Activated CD8-positive, alpha-beta T cell treated with anti-CD3 and anti-CD28 coated beads for 36 hours (primary cell): ENCODE measurements at regions not wholly inside any gene's neighbourhood (a gene's known extent, or its start where the extent isn't known, plus 50 kb on each side); places are given as distances from the start of the nearest gene placed in this dataset.
A peak's percentile ranks its signal among the peaks of the same experiment; 100 is the strongest.

Source experiments
- ATAC-seq: fragments of 200-7000 bp; cut with Tn5 transposase; one replicate; pipeline ENCODE4 v1.10.0; 2021; ENCODE audit warnings: mild to moderate bottlenecking, moderate library complexity
- CTCF ChIA-PET: fragments of 350-600 bp; sonication (Branson Sonifier 250); formaldehyde crosslinking; loops from one replicate; lab custom pipeline; 2021; ENCODE audit warnings: antibody characterized with exemption; lab: Charles Lee
- POLR2A ChIA-PET: fragments of 350-600 bp; sonication (Branson Sonifier 250); formaldehyde crosslinking; loops from one replicate; lab custom pipeline; 2021; ENCODE audit warnings: antibody characterized with exemption; lab: Charles Lee
- DNase-seq: peaks from one replicate; pipeline ENCODE4 v3.0.0-alpha.2; 2020
- H3K27ac Mint-ChIP-seq: one replicate; pipeline ENCODE4 v1.8.0; 2021; ENCODE audit warnings: mild to moderate bottlenecking, mixed read lengths
- H3K27me3 Mint-ChIP-seq: one replicate; pipeline ENCODE4 v1.8.0; 2021; ENCODE audit warnings: mixed read lengths
- H3K36me3 Mint-ChIP-seq: one replicate; pipeline ENCODE4 v1.8.0; 2021; ENCODE audit warnings: low read depth, mixed read lengths
- H3K4me1 Mint-ChIP-seq: one replicate; pipeline ENCODE4 v1.8.0; 2021; ENCODE audit warnings: low read depth, mixed read lengths
- H3K4me3 Mint-ChIP-seq: one replicate; pipeline ENCODE4 v1.8.0; 2021; ENCODE audit warnings: mild to moderate bottlenecking, moderate library complexity, mixed read lengths
- H3K9me3 Mint-ChIP-seq: one replicate; pipeline ENCODE4 v1.8.0; 2021; ENCODE audit warnings: mixed read lengths
- intact Hi-C: fragments of 100-400 bp; cut with micrococcal nuclease; formaldehyde crosslinking; loops from one replicate; pipeline ENCODE4 v1.10.0; 2022
- TF ChIP-seq, protein P1 (sequence below): fragments of 200-600 bp; IDR thresholded peaks from one replicate; pipeline ENCODE4 v1.8.0; 2022; ENCODE audit warnings: antibody characterized with exemption, mild to moderate bottlenecking

GRCh38 chr2:111626865-111627163 is 257.2 kb downstream of the ANAPC1 start:
- Mint-ChIP-seq H3K4me3 (no peak overlapping the region), H3K27ac (peak overlapping the region; percentile 88), H3K36me3 (peaks cover 5% of the 10 kb centered on the region), H3K27me3 (peaks cover 6% of the 10 kb centered on the region), H3K4me1 (peaks cover 23% of the 10 kb centered on the region), H3K9me3 (peaks cover 23% of the 10 kb centered on the region)
- ATAC-seq (peak; percentile 8), DNase-seq (no peak)
- ChIA-PET CTCF (no interaction called here), POLR2A (no interaction called here)
- intact Hi-C loops: loop anchor here (10.0 kb wide), 1 partner anchor 68 kb away; no protein-coding TSS in a partner anchor
- TF ChIP-seq, protein P1, sequence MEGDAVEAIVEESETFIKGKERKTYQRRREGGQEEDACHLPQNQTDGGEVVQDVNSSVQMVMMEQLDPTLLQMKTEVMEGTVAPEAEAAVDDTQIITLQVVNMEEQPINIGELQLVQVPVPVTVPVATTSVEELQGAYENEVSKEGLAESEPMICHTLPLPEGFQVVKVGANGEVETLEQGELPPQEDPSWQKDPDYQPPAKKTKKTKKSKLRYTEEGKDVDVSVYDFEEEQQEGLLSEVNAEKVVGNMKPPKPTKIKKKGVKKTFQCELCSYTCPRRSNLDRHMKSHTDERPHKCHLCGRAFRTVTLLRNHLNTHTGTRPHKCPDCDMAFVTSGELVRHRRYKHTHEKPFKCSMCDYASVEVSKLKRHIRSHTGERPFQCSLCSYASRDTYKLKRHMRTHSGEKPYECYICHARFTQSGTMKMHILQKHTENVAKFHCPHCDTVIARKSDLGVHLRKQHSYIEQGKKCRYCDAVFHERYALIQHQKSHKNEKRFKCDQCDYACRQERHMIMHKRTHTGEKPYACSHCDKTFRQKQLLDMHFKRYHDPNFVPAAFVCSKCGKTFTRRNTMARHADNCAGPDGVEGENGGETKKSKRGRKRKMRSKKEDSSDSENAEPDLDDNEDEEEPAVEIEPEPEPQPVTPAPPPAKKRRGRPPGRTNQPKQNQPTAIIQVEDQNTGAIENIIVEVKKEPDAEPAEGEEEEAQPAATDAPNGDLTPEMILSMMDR: no peak

- intact Hi-C loops: loop anchor here (10.0 kb wide), 1 partner anchor 68 kb away; no protein-coding TSS in a partner anchor
- peaks cover 23% of the 10 kb centered on the region for H3K9me3 Mint-ChIP-seq
These were observed 256.7 kb downstream of the ANAPC1 start for GRCh38 chr2:111627256-111627655.

GRCh38 chr2:111628221-111628620 is 255.8 kb downstream of the ANAPC1 start:
- TF ChIP-seq, protein P1: no peak

More at GRCh38 chr2:111627256-111627655, 256.7 kb downstream of the ANAPC1 start:
- Mint-ChIP-seq H3K4me3 (no peak overlapping the region), H3K4me1 (peaks cover 24% of the 10 kb centered on the region), H3K27ac (no peak overlapping the region), H3K27me3 (peaks cover 6% of the 10 kb centered on the region), H3K36me3 (peaks cover 5% of the 10 kb centered on the region)
- TF ChIP-seq, protein P1: no peak
- DNase-seq (no peak), ATAC-seq (no peak)
- CTCF ChIA-PET: no interaction called here
- POLR2A ChIA-PET: no interaction called here

GRCh38 chr2:111629983-111630382 is 254.0 kb downstream of the ANAPC1 start:
- no peak for ATAC-seq
- H3K27ac Mint-ChIP-seq: no peak overlapping the region
- no peak for DNase-seq
- peaks cover 5% of the 10 kb centered on the region for H3K36me3 Mint-ChIP-seq
- no peak overlapping the region for H3K4me3 Mint-ChIP-seq
- H3K4me1 Mint-ChIP-seq: peaks cover 40% of the 10 kb centered on the region
- intact Hi-C loops: loop anchor here (10.0 kb wide), 1 partner anchor 65 kb away; no protein-coding TSS in a partner anchor
- CTCF ChIA-PET: no interaction called here
- peaks cover 23% of the 10 kb centered on the region for H3K9me3 Mint-ChIP-seq
- peaks cover 8% of the 10 kb centered on the region for H3K27me3 Mint-ChIP-seq
- POLR2A ChIA-PET: no interaction called here
- TF ChIP-seq, protein P1: no peak

More at GRCh38 chr2:111628221-111628620, 255.8 kb downstream of the ANAPC1 start:
- Mint-ChIP-seq H3K36me3 (peaks cover 5% of the 10 kb centered on the region), H3K9me3 (peaks cover 23% of the 10 kb centered on the region), H3K4me1 (peaks cover 34% of the 10 kb centered on the region), H3K27ac (no peak overlapping the region), H3K27me3 (peaks cover 6% of the 10 kb centered on the region), H3K4me3 (no peak overlapping the region)
- no peak for ATAC-seq
- ChIA-PET CTCF (no interaction called here), POLR2A (no interaction called here)
- intact Hi-C loops: loop anchor here (10.0 kb wide), 1 partner anchor 67 kb away; no protein-coding TSS in a partner anchor
- DNase-seq: no peak

DNA sequence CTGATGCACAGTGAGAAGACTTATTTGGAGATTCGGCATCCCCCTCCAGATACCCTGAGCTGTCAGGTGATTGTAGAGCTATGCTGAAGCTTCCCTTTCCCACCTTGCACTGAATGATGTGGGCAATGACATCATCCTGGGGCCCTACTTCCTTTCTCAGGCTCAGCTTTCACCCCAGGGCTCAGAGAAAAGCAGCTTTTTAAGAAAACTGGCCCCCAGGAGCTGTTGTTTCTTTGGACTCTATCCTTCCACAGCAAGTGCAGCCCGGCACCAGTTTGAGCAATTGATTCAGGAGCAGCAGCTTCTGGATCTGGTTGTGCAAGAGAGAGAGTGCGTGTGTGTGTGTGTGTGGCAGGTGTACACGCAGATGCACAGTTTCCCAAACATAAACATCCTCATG is 251.3 kb downstream of the ANAPC1 start:
- peaks cover 17% of the 10 kb centered on the region for H3K9me3 Mint-ChIP-seq
- CTCF ChIA-PET: interaction anchor here (0.9 to 1.4 kb wide), 2 partner anchors 25 to 70 kb away, joined by 3 read pairs; no protein-coding TSS in a partner anchor
- peaks cover 24% of the 10 kb centered on the region for H3K4me1 Mint-ChIP-seq
- ATAC-seq: peak; percentile 93
- POLR2A ChIA-PET: no interaction called here
- intact Hi-C loops: no loop called here
- H3K4me3 Mint-ChIP-seq: peak overlapping the region; percentile 21
- H3K36me3 Mint-ChIP-seq: peaks cover 3% of the 10 kb centered on the region
- peaks cover 10% of the 10 kb centered on the region for H3K27me3 Mint-ChIP-seq
- TF ChIP-seq, protein P1: no peak
- peak overlapping the region; percentile 78 for H3K27ac Mint-ChIP-seq
- peak; percentile 75 for DNase-seq
